ENCODE measurements at regions not wholly inside any gene's neighbourhood (a gene's known extent, or its start where the extent isn't known, plus 50 kb on each side); places are given as distances from the start of the nearest gene placed in this dataset.

DNA sequence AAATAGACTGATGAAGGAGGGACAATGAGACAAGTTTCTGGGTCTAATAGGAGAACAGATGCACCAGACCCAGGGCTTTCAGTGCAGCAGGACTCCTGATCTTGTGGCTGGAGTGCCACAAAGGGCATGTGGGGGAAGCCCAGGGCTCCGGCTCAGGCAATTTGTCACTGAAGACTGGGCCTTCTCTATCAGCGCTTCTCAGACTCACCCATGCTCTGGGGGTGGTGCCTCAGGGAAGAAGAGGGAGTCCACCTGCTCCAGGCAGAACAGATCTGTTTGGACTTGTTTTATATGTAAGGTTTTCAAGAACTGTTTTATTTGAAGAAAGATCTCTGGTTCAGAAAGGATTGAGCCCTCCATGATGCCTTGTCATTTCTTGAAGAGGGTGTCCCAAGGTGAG is 112.4 kb upstream of the TLE3 start:
- TF ChIP-seq, protein P1, sequence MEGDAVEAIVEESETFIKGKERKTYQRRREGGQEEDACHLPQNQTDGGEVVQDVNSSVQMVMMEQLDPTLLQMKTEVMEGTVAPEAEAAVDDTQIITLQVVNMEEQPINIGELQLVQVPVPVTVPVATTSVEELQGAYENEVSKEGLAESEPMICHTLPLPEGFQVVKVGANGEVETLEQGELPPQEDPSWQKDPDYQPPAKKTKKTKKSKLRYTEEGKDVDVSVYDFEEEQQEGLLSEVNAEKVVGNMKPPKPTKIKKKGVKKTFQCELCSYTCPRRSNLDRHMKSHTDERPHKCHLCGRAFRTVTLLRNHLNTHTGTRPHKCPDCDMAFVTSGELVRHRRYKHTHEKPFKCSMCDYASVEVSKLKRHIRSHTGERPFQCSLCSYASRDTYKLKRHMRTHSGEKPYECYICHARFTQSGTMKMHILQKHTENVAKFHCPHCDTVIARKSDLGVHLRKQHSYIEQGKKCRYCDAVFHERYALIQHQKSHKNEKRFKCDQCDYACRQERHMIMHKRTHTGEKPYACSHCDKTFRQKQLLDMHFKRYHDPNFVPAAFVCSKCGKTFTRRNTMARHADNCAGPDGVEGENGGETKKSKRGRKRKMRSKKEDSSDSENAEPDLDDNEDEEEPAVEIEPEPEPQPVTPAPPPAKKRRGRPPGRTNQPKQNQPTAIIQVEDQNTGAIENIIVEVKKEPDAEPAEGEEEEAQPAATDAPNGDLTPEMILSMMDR (conservative IDR thresholded peaks at IDR 0.05; ENCODE audit: low read length), result no peak
- no peak for TF ChIP-seq EZH2phosphoT487 (IDR thresholded peaks at IDR 0.05; ENCODE audit: borderline replicate concordance, low read depth, low read length)

Data from OCI-LY7 (cell line).